CD4-positive, alpha-beta T cell (primary cell): ENCODE measurements at regions not wholly inside any gene's neighbourhood (a gene's known extent, or its start where the extent isn't known, plus 50 kb on each side); places are given as distances from the start of the nearest gene placed in this dataset.

ENCODE experiments used
- ATAC-seq: fragments of 200-7000 bp; cut with Tn5 transposase; one replicate; pipeline ENCODE4 v1.10.0; 2022; ENCODE audit warnings: mild to moderate bottlenecking; ENCODE audit not compliant: poor library complexity
- CTCF ChIA-PET: fragments of 350-600 bp; sonication (Branson Sonifier 250); formaldehyde crosslinking; loops from one replicate; lab custom pipeline; 2021; ENCODE audit warnings: antibody characterized with exemption, inconsistent platforms; lab: Charles Lee
- POLR2A ChIA-PET: fragments of 350-600 bp; sonication (Branson Sonifier 250); formaldehyde crosslinking; loops from one replicate; lab custom pipeline; 2021; ENCODE audit warnings: antibody characterized with exemption, inconsistent platforms; lab: Charles Lee
- DNase-seq, 14 experiments: peaks; one replicate each; pipeline ENCODE4 v3.0.0-alpha.2; 2013 to 2020; ENCODE audit warnings: mixed read lengths in 2 of 14
- H3K27ac ChIP-seq, 2 donors: one replicate each; pipeline versions ENCODE4 v1.5.1 to v1.7.0; 2013; ENCODE audit warnings: low read length in 2 of 2, low read depth in 1 of 2, mild to moderate bottlenecking in 1 of 2
- H3K27me3 ChIP-seq, 2 experiments: 1 replicate in 1 of 2; 2 replicates in 1 of 2; pipeline versions ENCODE4 v1.6.1 to v1.7.0; 2013; ENCODE audit warnings: low read length in 2 of 2, control low read depth in 1 of 2, mild to moderate bottlenecking in 1 of 2, moderate library complexity in 1 of 2; ENCODE audit not compliant: insufficient read depth in 2 of 2, control insufficient read depth in 1 of 2
- H3K36me3 ChIP-seq: one replicate; pipeline ENCODE4 v1.6.1; 2013; ENCODE audit warnings: low read length, control low read depth; ENCODE audit not compliant: insufficient read depth
- H3K4me1 ChIP-seq: one replicate; pipeline ENCODE4 v1.6.1; 2013; ENCODE audit warnings: low read length, control low read depth; ENCODE audit not compliant: insufficient read depth
- H3K4me3 ChIP-seq: one replicate; pipeline ENCODE4 v1.5.1; 2013; ENCODE audit warnings: mild to moderate bottlenecking, low read length, moderate library complexity
- H3K9me3 ChIP-seq, 2 experiments: 1 replicate in 1 of 2; 2 replicates in 1 of 2; pipeline versions ENCODE4 v1.6.1 to v1.7.0; 2013; ENCODE audit warnings: low read length in 2 of 2, mild to moderate bottlenecking in 2 of 2, control low read depth in 1 of 2, moderate library complexity in 1 of 2; ENCODE audit not compliant: control insufficient read depth in 1 of 2, insufficient read depth in 1 of 2
- H3K27ac Mint-ChIP-seq: one replicate; pipeline ENCODE4 v1.8.0; 2020; ENCODE audit warnings: mixed read lengths
- H3K27me3 Mint-ChIP-seq: one replicate; pipeline ENCODE4 v1.8.0; 2021; ENCODE audit warnings: mixed read lengths
- H3K36me3 Mint-ChIP-seq: one replicate; pipeline ENCODE4 v1.8.0; 2021; ENCODE audit warnings: low read depth, mixed read lengths
- H3K4me1 Mint-ChIP-seq: one replicate; pipeline ENCODE4 v1.8.0; 2021; ENCODE audit warnings: low read depth, mixed read lengths
- H3K4me3 Mint-ChIP-seq: one replicate; pipeline ENCODE4 v1.8.0; 2020; ENCODE audit warnings: mild to moderate bottlenecking, mixed read lengths
- H3K9me3 Mint-ChIP-seq: one replicate; pipeline ENCODE4 v1.8.0; 2020; ENCODE audit warnings: mixed read lengths
- intact Hi-C, 2 experiments: fragments of 100-400 bp; cut with DNase I in 1 of 2; cut with micrococcal nuclease in 1 of 2; formaldehyde crosslinking; loops; one replicate each; pipeline versions ENCODE4 v1.15.1 to v1.9.0; 2023 to 2025; cut with DNase I, micrococcal nuclease
- TF ChIP-seq, protein P1 (sequence below): fragments of 200-600 bp; IDR thresholded peaks from one replicate; pipeline ENCODE4 v1.8.0; 2022; ENCODE audit warnings: antibody characterized with exemption, mild to moderate bottlenecking

DNA sequence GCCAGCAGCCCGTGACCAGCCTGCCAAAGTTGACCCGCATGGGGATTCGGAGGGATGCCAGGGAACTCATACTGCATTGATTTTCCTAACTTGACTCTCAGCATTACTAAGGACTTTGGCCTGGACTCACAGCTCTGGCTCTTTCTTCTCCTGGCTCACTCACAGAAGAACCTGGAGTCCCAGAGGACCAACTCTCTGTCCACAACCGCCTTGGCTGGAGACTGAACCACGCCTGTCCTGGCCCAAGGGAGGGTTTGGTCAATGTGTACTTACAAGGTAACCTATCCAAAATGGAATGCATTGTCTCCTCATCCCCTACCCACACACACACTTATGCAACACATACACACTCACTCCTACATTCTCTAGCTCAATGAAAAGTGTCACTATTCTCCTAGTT lies 135.6 kb upstream of the KLHL29 start:
- Mint-ChIP-seq H3K4me1 (no peaks in the 10 kb centered on the region), H3K9me3 (no peaks in the 10 kb centered on the region), H3K27ac (no peak overlapping the region), H3K27me3 (peaks cover 22% of the 10 kb centered on the region), H3K4me3 (no peak overlapping the region), H3K36me3 (no peaks in the 10 kb centered on the region)
- H3K36me3 ChIP-seq, result no peaks in the 10 kb centered on the region
- no peak overlapping the region for H3K27ac ChIP-seq
- TF ChIP-seq, protein P1, sequence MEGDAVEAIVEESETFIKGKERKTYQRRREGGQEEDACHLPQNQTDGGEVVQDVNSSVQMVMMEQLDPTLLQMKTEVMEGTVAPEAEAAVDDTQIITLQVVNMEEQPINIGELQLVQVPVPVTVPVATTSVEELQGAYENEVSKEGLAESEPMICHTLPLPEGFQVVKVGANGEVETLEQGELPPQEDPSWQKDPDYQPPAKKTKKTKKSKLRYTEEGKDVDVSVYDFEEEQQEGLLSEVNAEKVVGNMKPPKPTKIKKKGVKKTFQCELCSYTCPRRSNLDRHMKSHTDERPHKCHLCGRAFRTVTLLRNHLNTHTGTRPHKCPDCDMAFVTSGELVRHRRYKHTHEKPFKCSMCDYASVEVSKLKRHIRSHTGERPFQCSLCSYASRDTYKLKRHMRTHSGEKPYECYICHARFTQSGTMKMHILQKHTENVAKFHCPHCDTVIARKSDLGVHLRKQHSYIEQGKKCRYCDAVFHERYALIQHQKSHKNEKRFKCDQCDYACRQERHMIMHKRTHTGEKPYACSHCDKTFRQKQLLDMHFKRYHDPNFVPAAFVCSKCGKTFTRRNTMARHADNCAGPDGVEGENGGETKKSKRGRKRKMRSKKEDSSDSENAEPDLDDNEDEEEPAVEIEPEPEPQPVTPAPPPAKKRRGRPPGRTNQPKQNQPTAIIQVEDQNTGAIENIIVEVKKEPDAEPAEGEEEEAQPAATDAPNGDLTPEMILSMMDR, result no peak
- no peaks in the 10 kb centered on the region for H3K9me3 ChIP-seq
- ChIA-PET CTCF (no interaction called here), POLR2A (no interaction called here)
- H3K4me1 ChIP-seq, result no peaks in the 10 kb centered on the region
- H3K4me3 ChIP-seq, result no peak overlapping the region
- peaks cover 0 to 6% of the 10 kb centered on the region in 2 experiments for H3K27me3 ChIP-seq
- intact Hi-C loops, result no loop called here
- no peak for DNase-seq
- ATAC-seq, result no peak

DNA sequence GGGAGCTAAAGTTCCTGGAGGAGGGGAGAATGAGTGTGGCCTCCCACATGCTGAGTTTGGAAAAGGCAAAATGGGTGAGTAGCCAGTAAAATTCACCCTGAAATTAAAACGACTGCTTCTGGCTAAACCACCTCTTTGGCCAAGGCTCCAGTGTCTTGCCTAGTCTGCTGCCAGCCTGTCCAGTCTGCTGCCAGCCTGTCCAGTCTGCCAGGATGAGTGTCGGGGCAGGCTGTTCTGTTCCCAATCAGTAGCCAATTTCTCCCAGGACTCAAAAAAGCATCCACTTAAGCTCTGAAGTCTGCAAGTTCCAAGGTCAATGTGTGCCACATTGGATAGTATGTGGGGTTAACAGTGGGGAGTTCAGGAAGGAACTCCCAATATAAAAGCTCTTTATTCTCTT lies 134.6 kb upstream of the KLHL29 start:
- Histone ChIP-seq H3K27me3 (peaks cover 0 to 6% of the 10 kb centered on the region in 2 experiments), H3K4me3 (no peak overlapping the region), H3K36me3 (no peaks in the 10 kb centered on the region), H3K27ac (no peak overlapping the region), H3K9me3 (no peaks in the 10 kb centered on the region), H3K4me1 (no peaks in the 10 kb centered on the region)
- TF ChIP-seq, protein P1, result no peak
- Mint-ChIP-seq H3K36me3 (no peaks in the 10 kb centered on the region), H3K27ac (no peak overlapping the region), H3K4me1 (no peaks in the 10 kb centered on the region), H3K9me3 (no peaks in the 10 kb centered on the region), H3K4me3 (no peak overlapping the region), H3K27me3 (peaks cover 22% of the 10 kb centered on the region)
- POLR2A ChIA-PET, result no interaction called here
- intact Hi-C loops, result no loop called here
- ATAC-seq (no peak), DNase-seq (no peak)
- CTCF ChIA-PET, result no interaction called here

DNA sequence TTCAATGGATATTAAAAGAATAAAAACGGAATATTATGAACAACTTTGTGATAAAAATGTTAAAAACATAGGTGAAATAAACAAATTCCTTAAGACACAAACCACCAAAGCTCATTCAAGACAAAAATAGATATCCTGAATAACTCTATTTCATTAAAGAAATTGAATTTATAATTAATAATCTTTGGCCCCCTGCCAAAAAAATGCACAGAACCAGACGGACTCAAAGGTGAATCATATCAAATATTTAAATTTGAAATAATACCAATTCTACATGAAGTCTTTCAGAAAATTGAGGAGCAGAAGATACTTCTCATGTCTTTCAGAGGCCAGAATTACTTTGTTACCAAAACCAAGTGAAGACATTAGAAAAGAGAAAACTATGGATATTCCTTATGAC lies 128.3 kb upstream of the KLHL29 start:
- Histone ChIP-seq H3K27ac (no peak overlapping the region), H3K4me1 (no peaks in the 10 kb centered on the region), H3K4me3 (no peak overlapping the region), H3K9me3 (no peaks in the 10 kb centered on the region), H3K27me3 (no peaks in the 10 kb centered on the region), H3K36me3 (no peaks in the 10 kb centered on the region)
- intact Hi-C loops, result no loop called here
- no peaks in the 10 kb centered on the region for H3K36me3 Mint-ChIP-seq
- ChIA-PET CTCF (no interaction called here), POLR2A (no interaction called here)
- ATAC-seq (no peak), DNase-seq (no peak)
- H3K4me3 Mint-ChIP-seq, result no peak overlapping the region
- TF ChIP-seq, protein P1, result no peak
- H3K27me3 Mint-ChIP-seq, result peaks cover under 1% of the 10 kb centered on the region
- H3K27ac Mint-ChIP-seq, result no peak overlapping the region
- H3K9me3 Mint-ChIP-seq, result no peaks in the 10 kb centered on the region
- H3K4me1 Mint-ChIP-seq, result no peaks in the 10 kb centered on the region
